Gastroesophageal sphincter (tissue), 4 donors: ENCODE measurements at regions not wholly inside any gene's neighbourhood (a gene's known extent, or its start where the extent isn't known, plus 50 kb on each side); places are given as distances from the start of the nearest gene placed in this dataset.
"Not testable (repeated sequence)": the region's sequence is repeated elsewhere in the genome, so short reads cannot be mapped to it uniquely, and the experiment has no call there.

Experiments used
- ATAC-seq: fragments of 150-250 bp; one replicate; pipeline ENCODE4 v1.9.1; 2016; ENCODE audit warnings: mild to moderate bottlenecking, moderate library complexity
- H3K27ac ChIP-seq, 4 donors: fragments of 200-600 bp; sonication (generic) in 3 of 4; 1 replicate in 3 of 4; 2 replicates in 1 of 4; pipeline ENCODE4 v1.5.1; 2016 to 2019
- H3K27me3 ChIP-seq: fragments of 200-600 bp; sonication (generic); one replicate; pipeline ENCODE4 v1.5.1; 2019
- H3K36me3 ChIP-seq, 2 donors: fragments of 200-600 bp; sonication (generic); one replicate each; pipeline ENCODE4 v1.5.1; 2019; ENCODE audit warnings: control low read depth in 1 of 2
- H3K4me1 ChIP-seq, 3 donors: fragments of 200-600 bp; sonication (generic); 1 replicate in 2 of 3; 2 replicates in 1 of 3; pipeline ENCODE4 v1.5.1; 2016 to 2019; ENCODE audit warnings: control low read depth in 2 of 3
- H3K4me3 ChIP-seq, 2 donors: fragments of 200-600 bp; sonication (generic); one replicate each; pipeline ENCODE4 v1.5.1; 2019; ENCODE audit warnings: mild to moderate bottlenecking in 1 of 2, moderate library complexity in 1 of 2
- H3K9me3 ChIP-seq, 3 donors: fragments of 200-600 bp; sonication (generic); one replicate each; pipeline ENCODE4 v1.5.1; 2017 to 2019; ENCODE audit warnings: control low read depth in 2 of 3
- WGBS, 2 donors: methylation state at CpG; one replicate each; pipeline ENCODE4 v1.1.5; 2018; ENCODE audit warnings: low coverage in 1 of 2; 5-methylcytosine and 5-hydroxymethylcytosine counted together

- H3K27me3 ChIP-seq, H3K9me3 ChIP-seq, H3K36me3 ChIP-seq, H3K27ac ChIP-seq, H3K4me3 ChIP-seq, H3K4me1 ChIP-seq, ATAC-seq: not testable (repeated sequence)
- 67 to 80% methylated on average over 1 of the region's 3 CpGs for WGBS, 2 donors
Observed at GRCh38 chr22:15772337-15772736, 82.5 kb downstream of the POTEH start.

GRCh38 chr22:15775118-15775517 is 85.3 kb downstream of the POTEH start:
- not testable (repeated sequence) for ATAC-seq, H3K4me3 ChIP-seq, H3K4me1 ChIP-seq, H3K27ac ChIP-seq, H3K27me3 ChIP-seq, H3K9me3 ChIP-seq, H3K36me3 ChIP-seq
- 50% methylated on average over 2 of the region's 7 CpGs; no CpG with 5 or more reads in 1 of the 2 donors for WGBS, 2 donors

GRCh38 chr22:15775670-15776669 is 86.1 kb downstream of the POTEH start:
- not testable (repeated sequence) for H3K36me3 ChIP-seq, H3K4me1 ChIP-seq, H3K27me3 ChIP-seq, ATAC-seq, H3K4me3 ChIP-seq, H3K27ac ChIP-seq, H3K9me3 ChIP-seq
- 67% methylated on average over 3 of the region's 43 CpGs; no CpG with 5 or more reads in 1 of the 2 donors for WGBS, 2 donors

GRCh38 chr22:15776727-15777126 is 86.9 kb downstream of the POTEH start:
- WGBS, 2 donors = no CpG with 5 or more reads among the region's 16 CpGs
- H3K4me1 ChIP-seq, H3K4me3 ChIP-seq, H3K9me3 ChIP-seq, H3K36me3 ChIP-seq, H3K27me3 ChIP-seq, ATAC-seq, H3K27ac ChIP-seq: not testable (repeated sequence)

- H3K27ac ChIP-seq, H3K9me3 ChIP-seq, H3K36me3 ChIP-seq, H3K4me1 ChIP-seq, H3K4me3 ChIP-seq, H3K27me3 ChIP-seq, ATAC-seq: not testable (repeated sequence)
- no CpG with 5 or more reads among the region's 24 CpGs for WGBS, 2 donors
Observed at GRCh38 chr22:15777150-15777549, 87.3 kb downstream of the POTEH start.

GRCh38 chr22:15777557-15777956 is 87.7 kb downstream of the POTEH start:
- 56% methylated on average over 1 of the region's 19 CpGs; no CpG with 5 or more reads in 1 of the 2 donors for WGBS, 2 donors
- not testable (repeated sequence) for ATAC-seq, H3K27me3 ChIP-seq, H3K4me1 ChIP-seq, H3K9me3 ChIP-seq, H3K36me3 ChIP-seq, H3K27ac ChIP-seq, H3K4me3 ChIP-seq

GRCh38 chr22:15778366-15778765 is 88.5 kb downstream of the POTEH start:
- H3K4me3 ChIP-seq, H3K9me3 ChIP-seq, ATAC-seq, H3K36me3 ChIP-seq, H3K27ac ChIP-seq, H3K27me3 ChIP-seq, H3K4me1 ChIP-seq: not testable (repeated sequence)
- WGBS, 2 donors = 32 to 41% methylated on average over 3 to 4 of the region's 6 CpGs

- H3K27ac ChIP-seq, H3K9me3 ChIP-seq, H3K4me1 ChIP-seq, ATAC-seq, H3K36me3 ChIP-seq, H3K4me3 ChIP-seq, H3K27me3 ChIP-seq: not testable (repeated sequence)
- no CpG with 5 or more reads among the region's 1 CpG for WGBS, 2 donors
Observed at GRCh38 chr22:15781652-15782051, 91.8 kb downstream of the POTEH start.

GRCh38 chr22:15782933-15783332 is 93.1 kb downstream of the POTEH start:
- no CpG with 5 or more reads among the region's 2 CpGs for WGBS, 2 donors
- H3K9me3 ChIP-seq, H3K36me3 ChIP-seq, H3K4me3 ChIP-seq, H3K27ac ChIP-seq, H3K27me3 ChIP-seq, ATAC-seq, H3K4me1 ChIP-seq: not testable (repeated sequence)

GRCh38 chr22:15784383-15785085 is 94.7 kb downstream of the POTEH start:
- not testable (repeated sequence) for H3K4me3 ChIP-seq, H3K36me3 ChIP-seq, H3K27ac ChIP-seq, H3K27me3 ChIP-seq, H3K4me1 ChIP-seq, H3K9me3 ChIP-seq
- ATAC-seq = peak; percentile 28
- WGBS, 2 donors = no CpG with 5 or more reads among the region's 34 CpGs

GRCh38 chr22:15786942-15787733 is 97.3 kb downstream of the POTEH start:
- not testable (repeated sequence) for H3K4me3 ChIP-seq, H3K36me3 ChIP-seq, H3K27ac ChIP-seq, H3K27me3 ChIP-seq, ATAC-seq, H3K9me3 ChIP-seq, H3K4me1 ChIP-seq
- 23 to 67% methylated on average over 1 of the region's 4 CpGs for WGBS, 2 donors

- not testable (repeated sequence) for H3K27ac ChIP-seq, ATAC-seq, H3K36me3 ChIP-seq, H3K4me1 ChIP-seq, H3K9me3 ChIP-seq, H3K27me3 ChIP-seq, H3K4me3 ChIP-seq
- 80% methylated on average over 1 of the region's 3 CpGs; no CpG with 5 or more reads in 1 of the 2 donors for WGBS, 2 donors
Observed at GRCh38 chr22:15791557-15791956, 101.7 kb downstream of the POTEH start.

GRCh38 chr22:15799935-15800334 is 110.1 kb downstream of the POTEH start:
- not testable (repeated sequence) for H3K27me3 ChIP-seq, ATAC-seq, H3K9me3 ChIP-seq, H3K36me3 ChIP-seq, H3K4me3 ChIP-seq, H3K27ac ChIP-seq, H3K4me1 ChIP-seq
- 71% methylated on average over 4 of the region's 6 CpGs; no CpG with 5 or more reads in 1 of the 2 donors for WGBS, 2 donors
